GM12875 (cell line): ENCODE measurements at regions not wholly inside any gene's neighbourhood (a gene's known extent, or its start where the extent isn't known, plus 50 kb on each side); places are given as distances from the start of the nearest gene placed in this dataset.

Source experiments
- H3K4me3 ChIP-seq: one replicate; pipeline ENCODE4 v1.5.1; 2011; ENCODE audit warnings: low read depth, low read length, control low read depth
- CTCF ChIP-seq: IDR thresholded peaks from 2 replicates; pipeline ENCODE4 v1.5.1; 2011; ENCODE audit warnings: low read depth, mild to moderate bottlenecking, control low read depth, inconsistent platforms, low read length, moderate library complexity, borderline replicate concordance; ENCODE audit not compliant: insufficient read depth

DNA sequence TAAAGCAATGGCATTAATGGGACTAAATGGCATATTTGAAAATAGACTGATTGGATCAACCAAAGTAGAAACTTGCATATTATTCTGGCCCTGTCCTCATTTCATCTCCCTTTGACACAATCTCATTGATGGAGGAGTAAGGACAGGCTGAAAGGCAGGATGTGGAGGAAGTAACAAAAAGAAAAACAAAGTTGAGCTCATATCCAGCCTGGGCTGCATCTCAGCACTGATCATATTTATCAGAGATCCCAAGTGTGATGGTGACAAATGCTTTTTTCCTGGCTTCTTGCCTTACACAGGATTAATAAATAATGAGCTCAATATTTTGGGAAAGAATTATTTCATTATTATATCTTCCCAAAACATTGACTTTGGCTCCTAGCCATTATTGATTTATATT lies 622.7 kb downstream of the CD109 start:
- TF ChIP-seq CTCF = no peak
- H3K4me3 ChIP-seq = no peak overlapping the region

DNA sequence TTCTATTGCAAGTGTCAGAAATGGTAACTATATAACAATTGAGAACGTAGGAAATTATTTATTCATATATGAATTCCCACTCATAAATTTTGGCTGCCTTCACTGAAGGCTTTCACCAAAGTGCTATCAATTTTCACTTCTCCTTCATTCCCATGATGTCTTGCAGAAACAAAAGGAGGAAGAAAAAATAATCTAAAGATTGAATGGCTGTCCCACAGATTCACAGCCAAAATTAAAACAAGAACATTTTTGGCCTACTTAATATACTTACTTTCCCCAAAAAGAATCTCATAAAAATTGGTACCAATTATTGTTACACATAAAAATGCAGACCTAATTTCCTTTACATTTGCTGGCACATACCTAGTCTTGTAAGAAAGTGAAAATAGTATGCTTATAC lies 616.1 kb downstream of the CD109 start:
- H3K4me3 ChIP-seq = no peak overlapping the region
- TF ChIP-seq CTCF = no peak

DNA sequence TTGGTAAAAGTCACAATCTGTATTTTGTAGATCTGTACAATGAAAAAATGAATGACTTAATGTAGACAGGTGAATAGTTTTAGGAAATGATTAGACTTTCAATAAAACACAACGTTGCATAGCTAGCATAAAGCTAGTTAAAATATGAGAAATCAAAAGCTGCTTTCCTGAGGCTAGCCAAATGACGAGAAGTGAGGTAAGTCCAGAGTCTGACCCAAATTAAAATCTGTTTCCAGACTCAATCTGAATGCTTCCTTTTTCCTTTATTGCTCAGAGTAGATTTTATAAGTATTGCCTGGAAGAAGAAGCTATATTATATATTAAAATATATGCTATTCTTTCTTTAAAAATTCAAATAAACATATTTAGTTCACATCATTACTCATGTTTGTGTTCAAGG lies 615.4 kb downstream of the CD109 start:
- no peak for TF ChIP-seq CTCF
- no peak overlapping the region for H3K4me3 ChIP-seq

- no peak for TF ChIP-seq CTCF
- no peak overlapping the region for H3K4me3 ChIP-seq
Observed at GRCh38 chr6:74289884-74290283, 593.9 kb downstream of the CD109 start.

DNA sequence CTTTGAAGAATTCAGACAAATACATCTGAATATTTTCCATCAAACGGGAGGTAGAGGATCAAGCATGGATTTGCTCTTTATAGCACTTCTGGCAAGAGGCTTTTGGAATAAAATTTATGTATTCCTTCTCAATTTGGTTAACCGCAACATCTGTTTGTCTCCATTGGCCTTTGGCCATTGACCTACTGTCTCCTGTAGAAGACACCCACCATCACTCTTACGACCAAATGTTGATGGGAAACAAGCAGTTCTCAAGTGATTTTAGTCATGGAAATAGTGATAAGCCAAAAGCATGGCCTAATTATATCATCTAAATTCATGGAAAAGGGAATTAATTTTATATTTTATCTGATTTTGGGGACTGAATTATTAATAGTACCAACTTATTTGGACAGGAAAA lies 591.9 kb downstream of the CD109 start:
- TF ChIP-seq CTCF = no peak
- no peak overlapping the region for H3K4me3 ChIP-seq

DNA sequence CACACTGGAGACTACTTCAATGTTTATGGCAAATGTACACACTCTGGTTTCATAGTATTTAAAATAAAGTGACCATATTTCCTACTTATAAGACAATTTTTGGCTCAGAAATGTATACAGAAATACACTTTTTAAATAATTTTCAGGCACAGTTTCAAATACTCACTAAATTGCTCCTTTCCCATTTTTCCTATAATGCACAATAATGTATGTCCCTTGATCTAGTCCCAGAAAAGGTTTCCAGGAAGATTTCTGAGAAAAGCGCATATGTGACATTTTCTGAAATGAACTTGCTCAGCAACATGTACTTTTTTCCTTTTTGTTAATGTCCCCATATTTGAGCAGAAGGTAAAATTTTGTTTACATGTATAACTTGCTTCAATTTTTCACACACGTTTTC lies 591.4 kb downstream of the CD109 start:
- no peak overlapping the region for H3K4me3 ChIP-seq
- TF ChIP-seq CTCF = no peak

- H3K4me3 ChIP-seq = no peak overlapping the region
- no peak for TF ChIP-seq CTCF
Observed at GRCh38 chr6:74284284-74284683, 588.3 kb downstream of the CD109 start.
